ENCODE measurements at regions not wholly inside any gene's neighbourhood (a gene's known extent, or its start where the extent isn't known, plus 50 kb on each side); places are given as distances from the start of the nearest gene placed in this dataset.
"Not testable (repeated sequence)": the region's sequence is repeated elsewhere in the genome, so short reads cannot be mapped to it uniquely, and the experiment has no call there.

GRCh38 chr2:142827170-142827569 lies 50.3 kb upstream of the KYNU start:
- DNase-seq (ENCODE audit: low read depth in 4 of 4, low spot score in 3 of 4) = no peak

DNA sequence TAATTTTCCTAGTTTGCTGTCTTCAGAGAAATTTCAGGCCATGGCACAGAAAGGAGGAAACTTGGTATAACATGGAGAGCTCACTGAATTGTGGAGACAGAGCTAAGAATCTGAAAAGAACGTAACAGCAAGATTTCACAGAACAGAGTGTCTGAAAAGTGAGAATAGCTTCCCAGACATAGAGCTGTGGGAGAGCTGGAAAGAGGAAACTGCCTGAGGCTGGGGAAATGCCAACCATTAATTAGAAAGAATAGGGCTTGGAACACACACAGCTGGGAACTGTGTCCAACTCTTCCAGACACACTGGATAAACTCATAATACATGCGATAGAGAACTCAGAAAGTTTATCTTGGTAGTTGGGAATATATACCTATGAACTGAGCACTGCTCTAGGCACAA lies 51.6 kb upstream of the KYNU start:
- no peak for DNase-seq (ENCODE audit: low read depth in 4 of 4, low spot score in 3 of 4)

DNA sequence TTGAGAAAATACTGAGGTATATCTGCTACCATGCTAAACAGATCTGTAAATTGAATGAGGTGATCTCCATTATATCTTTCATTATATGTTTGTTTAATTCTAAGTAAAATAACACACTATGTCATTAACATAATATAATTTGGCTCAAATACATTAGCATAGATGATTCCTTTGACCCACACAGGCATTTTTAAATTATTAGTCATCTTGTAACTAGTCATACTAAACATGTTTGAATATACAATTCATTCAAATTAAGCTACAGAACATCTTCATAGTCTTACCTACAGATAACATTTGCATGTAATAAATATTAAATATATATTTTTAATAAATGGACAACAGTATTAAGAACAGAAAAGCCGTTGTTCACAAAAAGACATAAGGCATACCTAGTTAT lies 52.7 kb upstream of the KYNU start:
- DNase-seq (ENCODE audit: low read depth in 4 of 4, low spot score in 3 of 4) = no peak

DNA sequence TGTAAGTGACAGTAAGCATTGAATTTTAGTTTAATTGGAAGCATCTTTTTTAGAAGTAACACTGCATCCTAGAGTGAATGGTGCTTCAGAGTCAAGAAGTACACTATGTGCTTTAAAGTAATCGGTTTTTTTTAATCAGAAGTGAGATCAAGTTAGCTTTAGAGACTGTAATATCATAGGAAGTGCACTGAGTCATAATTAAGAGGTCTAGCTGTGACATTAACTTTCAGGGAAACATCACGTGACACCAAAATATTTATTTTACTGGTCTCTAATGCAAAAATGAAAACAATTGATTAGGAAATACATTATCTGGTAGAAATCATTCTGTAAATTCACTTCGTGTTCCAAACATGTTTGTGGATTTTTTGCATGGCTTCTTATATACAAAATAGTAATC lies 55.3 kb upstream of the KYNU start:
- DNase-seq (ENCODE audit: low read depth in 4 of 4, low spot score in 3 of 4) = no peak

- peak in 1 of 4 donors; percentile 10 for DNase-seq (ENCODE audit: low read depth in 4 of 4, low spot score in 3 of 4)
These were observed 58.1 kb upstream of the KYNU start for GRCh38 chr2:142819411-142819810.

GRCh38 chr2:142815375-142815774 lies 62.1 kb upstream of the KYNU start:
- DNase-seq (ENCODE audit: low read depth in 4 of 4, low spot score in 3 of 4) = no peak

- no peak for DNase-seq (ENCODE audit: low read depth in 4 of 4, low spot score in 3 of 4)
These were observed 63.3 kb upstream of the KYNU start for GRCh38 chr2:142813830-142814829.

- not testable (repeated sequence) for DNase-seq (ENCODE audit: low read depth in 4 of 4, low spot score in 3 of 4)
These were observed 65.8 kb upstream of the KYNU start for GRCh38 chr2:142811644-142812043.

DNA sequence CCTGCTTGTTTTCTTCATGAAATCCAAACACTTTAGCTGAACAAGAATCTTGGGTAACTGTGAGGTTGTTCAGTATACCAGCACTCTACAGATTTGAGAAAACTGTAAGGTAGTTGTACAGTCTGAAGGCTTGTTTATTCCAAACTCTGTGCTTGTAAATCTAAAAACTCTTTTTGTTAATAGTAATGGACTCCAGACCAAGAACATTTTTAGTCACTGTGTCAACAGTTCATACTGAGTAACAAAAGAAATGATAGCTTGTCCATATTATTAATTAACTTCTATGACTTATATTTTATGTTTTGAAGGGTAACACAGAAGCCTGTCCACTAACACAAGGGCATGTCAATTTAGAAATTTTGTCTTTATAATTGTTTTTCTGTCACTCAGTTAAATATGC lies 72.2 kb upstream of the KYNU start:
- DNase-seq (ENCODE audit: low read depth in 4 of 4, low spot score in 3 of 4) = no peak

GRCh38 chr2:142803158-142803557 lies 74.3 kb upstream of the KYNU start:
- no peak for DNase-seq (ENCODE audit: low read depth in 4 of 4, low spot score in 3 of 4)

GRCh38 chr2:142796588-142796987 lies 80.9 kb upstream of the KYNU start:
- no peak for DNase-seq (ENCODE audit: low read depth in 4 of 4, low spot score in 3 of 4)

- DNase-seq (ENCODE audit: low read depth in 4 of 4, low spot score in 3 of 4) = no peak
These were observed 81.3 kb upstream of the KYNU start for GRCh38 chr2:142796161-142796560.

GRCh38 chr2:142794850-142795249 lies 82.6 kb upstream of the KYNU start:
- no peak for DNase-seq (ENCODE audit: low read depth in 4 of 4, low spot score in 3 of 4)

GRCh38 chr2:142792328-142792727 lies 85.1 kb upstream of the KYNU start:
- not testable (repeated sequence) for DNase-seq (ENCODE audit: low read depth in 4 of 4, low spot score in 3 of 4)

GRCh38 chr2:142791335-142791734 lies 86.1 kb upstream of the KYNU start:
- DNase-seq (ENCODE audit: low read depth in 4 of 4, low spot score in 3 of 4) = no peak

DNA sequence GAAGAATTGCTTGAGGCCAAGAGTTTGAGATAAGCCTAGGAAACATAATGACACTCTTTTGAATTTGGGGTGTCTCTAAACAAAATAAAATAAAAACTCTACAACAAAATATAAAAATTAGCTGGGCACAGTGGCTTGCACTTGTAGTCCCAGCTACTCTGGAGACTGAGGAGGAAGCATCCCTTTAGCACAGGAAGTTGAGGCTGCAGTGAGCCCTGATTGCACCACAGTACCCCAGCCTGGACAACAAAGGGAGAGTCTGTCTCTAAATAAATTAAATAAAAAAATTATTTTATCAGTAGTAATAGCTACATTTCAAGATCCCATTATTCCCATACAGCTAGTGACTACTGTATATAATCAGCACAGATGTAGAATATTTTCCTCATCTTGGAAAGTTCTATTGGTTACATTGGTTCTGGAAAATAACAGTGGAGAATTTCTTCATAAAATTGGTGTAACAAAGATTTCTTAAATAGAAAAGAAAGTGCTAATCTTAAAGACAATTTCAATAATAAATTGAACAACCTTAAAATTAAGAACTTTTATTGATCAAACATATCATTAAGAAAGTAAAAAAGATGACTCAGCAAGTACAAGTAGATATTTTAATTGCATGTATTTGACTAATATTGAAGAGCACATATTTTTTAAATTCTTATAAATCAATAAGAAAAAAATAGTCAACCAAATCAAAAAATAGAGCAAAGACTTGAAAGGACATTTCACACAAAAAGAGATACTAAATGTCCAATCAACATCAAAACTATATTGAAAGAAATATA lies 90.4 kb upstream of the KYNU start:
- no peak for DNase-seq (ENCODE audit: low read depth in 4 of 4, low spot score in 3 of 4)

GRCh38 chr2:142782942-142783443 lies 94.5 kb upstream of the KYNU start:
- no peak for DNase-seq (ENCODE audit: low read depth in 4 of 4, low spot score in 3 of 4)

GRCh38 chr2:142781146-142781545 lies 96.3 kb upstream of the KYNU start:
- no peak for DNase-seq (ENCODE audit: low read depth in 4 of 4, low spot score in 3 of 4)

GRCh38 chr2:142778289-142778688 lies 99.2 kb upstream of the KYNU start:
- DNase-seq (ENCODE audit: low read depth in 4 of 4, low spot score in 3 of 4) = no peak

GRCh38 chr2:142777742-142778141 lies 99.7 kb upstream of the KYNU start:
- DNase-seq (ENCODE audit: low read depth in 4 of 4, low spot score in 3 of 4) = no peak

- DNase-seq (ENCODE audit: low read depth in 4 of 4, low spot score in 3 of 4) = no peak
These were observed 107.7 kb upstream of the KYNU start for GRCh38 chr2:142769761-142770160.
